ENCODE measurements at regions not wholly inside any gene's neighbourhood (a gene's known extent, or its start where the extent isn't known, plus 50 kb on each side); places are given as distances from the start of the nearest gene placed in this dataset.

DNA sequence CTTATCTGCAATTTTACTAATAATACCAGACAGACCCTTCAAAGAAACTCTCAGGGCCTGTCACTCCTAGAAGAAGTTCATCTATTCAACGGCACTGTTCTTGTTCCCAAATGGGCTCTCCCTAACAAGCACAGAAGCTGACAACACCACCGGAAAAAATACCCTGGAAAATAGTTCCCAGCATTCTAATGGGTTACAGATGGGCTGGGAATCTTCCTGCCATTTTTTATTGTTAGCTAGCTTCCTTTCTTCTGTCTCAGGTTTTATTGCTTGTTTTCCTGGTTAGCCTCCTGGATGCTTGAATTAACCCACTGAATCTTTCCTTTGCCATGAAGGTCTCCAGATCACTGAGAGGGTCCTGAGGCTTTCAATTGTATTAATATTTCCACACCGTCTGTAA, 689.8 kb upstream of the NRP1 start:
- TF ChIP-seq, protein P1, sequence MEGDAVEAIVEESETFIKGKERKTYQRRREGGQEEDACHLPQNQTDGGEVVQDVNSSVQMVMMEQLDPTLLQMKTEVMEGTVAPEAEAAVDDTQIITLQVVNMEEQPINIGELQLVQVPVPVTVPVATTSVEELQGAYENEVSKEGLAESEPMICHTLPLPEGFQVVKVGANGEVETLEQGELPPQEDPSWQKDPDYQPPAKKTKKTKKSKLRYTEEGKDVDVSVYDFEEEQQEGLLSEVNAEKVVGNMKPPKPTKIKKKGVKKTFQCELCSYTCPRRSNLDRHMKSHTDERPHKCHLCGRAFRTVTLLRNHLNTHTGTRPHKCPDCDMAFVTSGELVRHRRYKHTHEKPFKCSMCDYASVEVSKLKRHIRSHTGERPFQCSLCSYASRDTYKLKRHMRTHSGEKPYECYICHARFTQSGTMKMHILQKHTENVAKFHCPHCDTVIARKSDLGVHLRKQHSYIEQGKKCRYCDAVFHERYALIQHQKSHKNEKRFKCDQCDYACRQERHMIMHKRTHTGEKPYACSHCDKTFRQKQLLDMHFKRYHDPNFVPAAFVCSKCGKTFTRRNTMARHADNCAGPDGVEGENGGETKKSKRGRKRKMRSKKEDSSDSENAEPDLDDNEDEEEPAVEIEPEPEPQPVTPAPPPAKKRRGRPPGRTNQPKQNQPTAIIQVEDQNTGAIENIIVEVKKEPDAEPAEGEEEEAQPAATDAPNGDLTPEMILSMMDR (conservative IDR thresholded peaks at IDR 0.05; ENCODE audit: low read depth, low read length): no peak
- no peak for TF ChIP-seq EZH2 (IDR thresholded peaks at IDR 0.05; ENCODE audit: borderline replicate concordance, low read depth, low read length, poor library complexity, severe bottlenecking)
